GM21367 (cell line): ENCODE measurements at regions not wholly inside any gene's neighbourhood (a gene's known extent, or its start where the extent isn't known, plus 50 kb on each side); places are given as distances from the start of the nearest gene placed in this dataset.

Experiments
- ATAC-seq: cut with Tn5 transposase; IDR thresholded peaks from one replicate; pipeline ENCODE4 v1.9.1; 2021; ENCODE audit not compliant: unreplicated experiment

GRCh38 chr3:22565393-22565792 lies 637.7 kb upstream of the UBE2E2 start:
- ATAC-seq, result no peak

DNA sequence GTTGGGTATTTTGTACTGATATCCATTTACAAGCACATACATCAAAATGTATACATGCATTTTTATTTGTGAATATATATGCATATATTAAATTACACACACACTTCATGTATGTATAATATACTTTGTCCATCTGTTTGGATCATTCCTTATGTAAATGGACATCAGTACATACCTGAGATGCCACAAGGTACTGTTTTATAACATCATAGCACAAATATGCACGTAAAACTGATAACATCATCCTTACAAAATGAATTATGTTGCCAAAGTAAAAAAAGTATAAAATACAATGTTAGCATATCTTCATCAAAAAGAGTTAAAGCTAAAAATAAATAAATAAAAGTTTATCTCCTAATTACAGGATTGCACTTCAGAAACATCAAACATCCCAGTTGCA lies 634.8 kb upstream of the UBE2E2 start:
- no peak for ATAC-seq

DNA sequence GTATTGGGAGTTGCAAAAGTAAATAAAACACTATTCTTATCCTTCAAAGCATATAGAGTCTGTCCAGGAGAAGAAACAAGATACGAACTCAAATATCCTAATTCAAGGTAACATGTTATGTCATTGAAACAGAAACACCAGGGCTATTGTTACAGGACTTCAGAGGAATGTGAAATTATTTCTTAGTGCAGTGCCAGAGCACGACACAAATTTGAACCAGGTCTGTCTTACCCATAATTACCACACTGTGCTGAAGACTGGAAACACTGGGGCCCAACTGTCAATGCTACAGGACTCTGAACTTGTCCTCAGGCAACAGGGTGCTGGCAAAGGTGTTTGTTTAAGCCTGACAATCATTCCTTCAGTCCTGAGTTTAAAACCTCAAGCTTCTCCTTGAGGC lies 633.6 kb upstream of the UBE2E2 start:
- no peak for ATAC-seq

GRCh38 chr3:22581007-22581406 lies 622.1 kb upstream of the UBE2E2 start:
- ATAC-seq, result no peak

DNA sequence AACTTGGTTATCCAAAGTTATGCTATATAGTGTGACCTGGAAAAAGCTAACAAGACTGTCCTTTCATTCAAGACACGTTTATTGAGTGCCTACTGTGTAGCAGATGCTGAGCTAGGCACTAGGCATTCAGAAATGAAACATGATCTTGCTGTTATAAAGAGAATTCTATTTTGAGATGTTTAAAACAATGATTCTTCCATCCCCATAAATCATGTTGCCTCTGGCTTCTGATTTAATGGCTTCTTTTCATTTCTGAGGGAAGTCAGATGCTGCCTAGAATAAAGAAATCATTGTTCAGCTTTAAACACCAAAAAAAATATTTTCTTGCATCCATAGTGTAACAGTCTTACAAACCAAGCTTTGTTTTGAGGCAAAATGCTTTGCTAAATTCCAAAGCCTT lies 620.9 kb upstream of the UBE2E2 start:
- ATAC-seq, result no peak

- no peak for ATAC-seq
Measured at GRCh38 chr3:22585504-22585903, 617.6 kb upstream of the UBE2E2 start.

DNA sequence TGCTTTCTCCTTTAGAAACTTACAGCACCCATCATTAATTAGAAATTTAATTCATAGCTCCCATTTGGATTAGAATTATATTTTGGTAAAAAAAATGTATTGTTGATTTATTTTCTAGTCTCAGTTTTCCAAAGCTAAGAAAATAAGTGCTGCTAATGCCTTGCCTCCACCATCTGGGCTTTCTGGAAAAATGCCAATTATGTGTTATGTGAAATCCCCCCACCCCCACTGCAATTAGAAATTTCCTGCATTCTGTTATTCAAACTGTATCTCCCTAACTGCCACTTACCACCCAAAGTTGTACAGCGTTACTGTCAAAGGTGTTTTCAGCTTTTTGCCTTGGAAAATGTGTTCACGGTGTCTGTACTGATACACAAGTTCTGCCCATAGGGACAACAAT lies 617.2 kb upstream of the UBE2E2 start:
- ATAC-seq, result no peak

DNA sequence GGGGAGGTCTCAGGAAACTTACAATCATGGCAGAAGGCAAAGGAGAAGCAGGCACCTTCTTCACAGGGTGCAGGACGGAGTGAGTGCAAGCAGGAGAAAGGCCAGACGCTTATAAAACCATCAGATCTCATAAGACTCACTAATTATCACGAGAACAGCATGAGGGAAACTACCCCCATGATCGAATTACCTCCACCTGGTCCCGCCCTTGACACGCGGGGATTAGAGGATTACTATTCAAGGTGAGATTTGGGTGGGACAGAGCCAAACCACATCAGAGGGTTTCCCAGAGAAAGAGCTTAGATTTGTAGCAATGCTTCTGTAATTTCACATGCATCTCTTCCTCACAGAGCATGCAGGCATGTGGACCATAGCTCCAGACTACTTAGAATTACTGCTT lies 615.7 kb upstream of the UBE2E2 start:
- no peak for ATAC-seq

GRCh38 chr3:22593638-22594037 lies 609.5 kb upstream of the UBE2E2 start:
- no peak for ATAC-seq

DNA sequence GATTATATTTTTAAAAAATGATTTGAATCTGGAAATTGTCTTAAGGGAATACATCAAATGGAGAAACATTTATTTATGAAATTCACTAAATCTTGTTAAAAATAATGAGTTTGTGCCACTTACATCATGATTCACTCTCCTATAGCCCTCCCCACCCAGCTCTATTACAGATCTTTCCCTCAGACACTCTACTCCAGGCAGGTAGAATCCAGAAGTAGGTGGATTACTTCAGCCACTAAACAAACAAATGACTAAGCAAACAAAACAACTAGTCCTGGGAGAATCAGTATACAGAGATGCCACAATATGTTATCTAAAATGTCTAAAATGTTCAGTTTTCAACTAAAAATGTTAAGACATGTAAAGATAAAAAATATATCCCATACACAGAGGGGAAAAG lies 608.1 kb upstream of the UBE2E2 start:
- ATAC-seq, result no peak

GRCh38 chr3:22606461-22606860 lies 596.7 kb upstream of the UBE2E2 start:
- no peak for ATAC-seq

GRCh38 chr3:22606938-22607337 lies 596.2 kb upstream of the UBE2E2 start:
- ATAC-seq, result no peak

DNA sequence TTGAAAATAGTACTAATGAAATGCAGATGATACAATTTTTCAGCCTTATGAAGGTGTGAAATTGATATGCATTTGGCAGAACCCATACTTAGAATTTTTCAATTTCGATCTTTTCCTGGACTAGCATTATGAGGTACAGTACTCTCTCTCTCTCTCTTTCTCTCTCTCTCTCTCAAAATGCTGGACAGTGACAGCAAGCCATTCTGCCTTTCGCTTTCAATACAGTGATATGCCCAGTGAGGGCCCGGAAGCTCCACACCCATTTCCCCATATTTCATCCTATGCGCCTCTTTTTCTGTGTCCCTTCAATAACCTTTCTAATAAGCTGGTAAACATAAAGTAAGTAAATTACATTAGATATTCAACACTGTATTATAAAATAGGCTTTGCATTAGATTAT lies 595.0 kb upstream of the UBE2E2 start:
- no peak for ATAC-seq

DNA sequence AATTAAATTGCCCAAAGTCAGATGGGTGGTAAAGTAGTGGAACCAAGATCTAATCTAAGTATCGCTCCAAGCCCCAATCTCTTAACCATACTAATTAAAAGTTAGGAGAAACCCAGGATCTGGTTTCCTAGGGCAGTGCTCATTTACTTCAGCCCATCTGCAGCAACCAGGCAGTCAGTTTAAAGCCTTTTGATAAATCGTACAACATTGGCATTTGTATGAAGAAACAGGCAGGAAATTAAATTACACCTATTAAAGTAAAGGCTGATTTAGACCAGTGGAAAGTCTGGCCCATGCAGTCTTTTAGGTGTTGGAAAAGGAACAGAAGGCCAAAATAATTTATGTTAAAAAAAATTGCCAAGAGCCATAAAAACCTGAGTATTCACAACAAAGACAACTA lies 594.4 kb upstream of the UBE2E2 start:
- no peak for ATAC-seq

DNA sequence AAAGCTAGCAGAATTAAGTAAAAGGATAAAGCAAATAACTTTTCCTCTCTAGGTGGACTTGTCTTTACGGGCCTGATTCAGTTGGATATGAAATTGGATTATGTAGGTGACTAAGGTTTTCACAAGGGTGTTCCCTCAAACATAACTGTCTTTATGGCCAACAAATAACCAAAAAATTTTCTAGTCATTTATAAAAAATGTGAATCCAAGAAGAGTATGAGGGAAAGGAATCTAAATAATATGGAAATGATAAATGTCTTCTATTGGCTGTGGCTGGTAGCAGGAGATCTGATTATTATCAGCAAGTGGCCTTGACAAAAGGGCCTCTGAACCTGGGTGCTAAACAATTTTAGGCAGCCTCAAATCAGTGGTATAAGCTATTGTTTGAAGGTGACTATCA lies 594.0 kb upstream of the UBE2E2 start:
- no peak for ATAC-seq

DNA sequence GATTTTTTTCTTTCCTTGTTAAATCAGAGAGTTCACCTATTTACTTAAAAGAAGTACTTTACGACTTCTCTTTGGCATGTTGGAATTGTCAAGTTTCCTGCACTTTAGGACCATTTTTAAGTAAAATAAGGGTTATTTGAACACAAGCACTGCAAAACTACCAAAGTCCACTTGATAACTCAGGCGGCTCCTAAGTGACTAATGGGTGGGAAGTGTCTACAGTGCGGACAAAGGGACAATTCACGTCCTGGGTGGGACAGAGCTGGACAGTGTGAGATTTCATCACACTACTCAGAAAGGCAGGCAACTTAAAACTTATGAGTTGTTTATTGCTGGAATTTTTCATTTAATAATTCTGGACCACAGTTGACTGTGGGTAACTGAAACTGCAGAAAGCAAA lies 590.2 kb upstream of the UBE2E2 start:
- no peak for ATAC-seq

DNA sequence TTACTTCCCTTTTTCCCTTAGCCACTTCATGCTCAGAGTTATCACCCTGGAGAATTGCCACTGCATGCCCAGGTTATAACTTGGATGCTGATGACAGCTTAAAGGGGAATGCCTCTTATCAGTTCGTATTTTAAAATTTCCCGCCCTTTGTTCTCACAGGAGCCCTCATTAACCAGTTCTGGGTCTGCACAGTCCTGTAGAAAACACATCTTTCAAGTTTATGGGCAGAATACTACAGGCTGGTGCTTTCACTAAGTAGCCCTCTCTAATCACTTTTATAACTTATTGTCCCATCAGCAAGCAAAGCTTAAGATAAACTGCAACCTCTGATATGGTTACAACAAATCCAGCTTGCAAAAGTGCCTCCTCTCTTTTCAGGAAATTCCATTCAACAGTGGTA lies 587.3 kb upstream of the UBE2E2 start:
- no peak for ATAC-seq

GRCh38 chr3:22617372-22617771 lies 585.8 kb upstream of the UBE2E2 start:
- no peak for ATAC-seq

DNA sequence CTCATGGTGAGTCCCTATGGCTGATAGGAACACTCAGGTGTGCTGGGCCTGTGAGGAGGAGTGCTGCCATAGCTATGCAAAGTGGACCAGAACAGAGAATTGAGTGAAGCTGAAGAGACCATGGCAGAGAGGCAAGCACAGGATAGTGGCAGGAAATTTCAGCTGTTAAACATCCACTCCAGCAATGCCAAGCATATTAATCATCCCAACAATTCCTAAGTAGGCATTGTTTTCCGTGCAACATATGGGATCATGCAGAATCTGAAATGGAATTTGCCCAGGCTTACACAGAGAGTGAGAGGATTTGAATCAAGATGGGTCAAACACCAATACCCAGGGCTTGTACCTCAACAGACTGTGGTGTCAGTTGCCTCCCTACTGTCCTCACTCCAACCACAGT lies 582.6 kb upstream of the UBE2E2 start:
- no peak for ATAC-seq

DNA sequence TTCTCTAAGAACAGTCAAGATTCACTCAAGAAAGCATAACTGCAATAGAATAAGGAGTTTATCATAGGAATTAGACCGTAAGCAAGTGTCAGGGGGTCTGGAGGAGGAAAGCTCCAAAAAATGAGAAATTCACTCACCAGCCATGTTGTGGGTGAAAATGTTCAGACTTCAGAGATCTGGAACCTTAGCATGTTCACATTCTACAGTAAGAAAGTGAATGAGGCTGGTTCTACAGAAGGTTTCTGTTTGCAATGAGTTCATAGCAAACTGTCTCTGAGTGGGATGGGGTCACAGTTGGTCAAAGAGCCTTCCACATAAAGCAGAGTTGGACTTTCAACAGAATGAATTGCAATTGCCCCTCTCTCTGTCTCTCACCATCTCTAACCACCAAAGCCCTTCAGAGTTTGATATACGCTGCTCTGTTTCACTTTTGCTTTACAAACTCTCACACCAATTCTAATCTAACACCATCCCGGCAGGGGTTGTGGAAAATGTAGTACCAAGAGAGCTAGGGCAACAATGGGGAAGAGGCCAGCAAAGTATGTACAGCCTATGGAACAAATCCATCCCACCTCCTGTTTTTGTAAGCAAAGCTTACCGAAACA lies 581.8 kb upstream of the UBE2E2 start:
- ATAC-seq, result no peak

DNA sequence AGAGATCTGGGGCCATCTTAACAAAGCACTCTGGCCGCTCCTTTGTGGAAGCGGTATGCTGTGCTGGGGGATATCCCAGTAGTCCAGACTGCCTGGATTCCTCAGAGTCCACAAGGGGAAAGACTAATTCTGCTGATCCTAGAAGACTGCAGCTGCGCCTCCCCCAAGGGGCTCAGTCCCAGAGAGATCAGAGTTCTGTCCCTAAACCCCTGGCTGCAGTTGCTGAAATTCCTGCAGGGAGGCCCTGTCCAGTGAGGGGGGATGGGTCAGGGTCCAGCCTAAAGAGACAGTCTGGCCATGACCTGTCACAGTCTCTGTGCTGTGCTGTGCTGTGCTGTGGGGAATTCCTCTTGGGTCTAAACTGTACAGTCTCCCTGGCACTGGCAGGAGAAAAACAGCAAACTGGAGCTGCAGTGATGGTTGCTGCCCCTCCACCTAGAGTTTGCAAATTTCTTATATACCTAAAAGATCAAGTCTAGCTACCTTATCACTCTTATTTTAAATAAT lies 575.1 kb upstream of the UBE2E2 start:
- ATAC-seq, result no peak

DNA sequence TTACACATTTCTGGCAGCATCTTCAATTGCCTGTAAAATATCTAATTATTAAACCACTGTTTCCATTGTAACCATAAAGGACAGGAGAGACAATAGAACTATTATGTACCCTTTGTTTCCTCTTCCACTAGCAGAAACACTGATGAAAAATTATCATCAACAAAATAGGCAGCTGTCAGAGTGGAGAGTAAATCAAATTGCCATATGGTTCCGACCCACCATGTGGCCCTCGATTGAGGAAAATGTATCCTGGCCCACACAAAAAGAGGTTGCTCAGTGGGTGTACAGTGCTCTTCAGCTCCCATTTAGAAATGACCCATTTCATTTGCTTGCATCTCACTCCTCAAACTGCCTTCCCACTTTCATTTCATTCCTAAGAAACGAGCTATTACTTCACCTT lies 570.6 kb upstream of the UBE2E2 start:
- ATAC-seq, result no peak

- no peak for ATAC-seq
Measured at GRCh38 chr3:22634433-22634832, 568.7 kb upstream of the UBE2E2 start.
